MCF 10A (cell line): ENCODE measurements at regions not wholly inside any gene's neighbourhood (a gene's known extent, or its start where the extent isn't known, plus 50 kb on each side); places are given as distances from the start of the nearest gene placed in this dataset.

Source experiments
- BruUV-seq: library from RNA; stranded (reverse); fragments of 400-500 nt; replicated peaks from 2 replicates; lab custom pipeline; 2021; lab: Mats Ljungman, UMichigan
- CTCF ChIA-PET: fragments of 300-600 bp; sonication (Branson Sonifier 250); formaldehyde crosslinking; extraction: SDS; loops from one replicate; lab custom pipeline; 2021; ENCODE audit warnings: antibody characterized with exemption, inconsistent platforms; lab: Yijun Ruan, JAX
- POLR2A ChIA-PET: fragments of 300-600, 350-650 bp; sonication (Branson Sonifier 250); formaldehyde crosslinking; extraction: SDS; loops from one replicate; lab custom pipeline; 2020; ENCODE audit warnings: antibody characterized with exemption, inconsistent platforms; lab: Yijun Ruan, JAX
- DNase-seq: peaks from one replicate; pipeline ENCODE4 v3.0.0-alpha.2; 2018; ENCODE audit not compliant: unreplicated experiment
- H3K27ac Mint-ChIP-seq: one replicate; pipeline ENCODE4 v1.8.0; 2022; ENCODE audit warnings: mild to moderate bottlenecking, low read depth, mixed read lengths; ENCODE audit not compliant: unreplicated experiment
- H3K27me3 Mint-ChIP-seq: one replicate; pipeline ENCODE4 v1.8.0; 2022; ENCODE audit warnings: mixed read lengths; ENCODE audit not compliant: insufficient read depth, unreplicated experiment
- H3K36me3 Mint-ChIP-seq: one replicate; pipeline ENCODE4 v1.8.0; 2022; ENCODE audit warnings: mild to moderate bottlenecking, moderate library complexity, mixed read lengths; ENCODE audit not compliant: insufficient read depth, unreplicated experiment
- H3K4me1 Mint-ChIP-seq: one replicate; pipeline ENCODE4 v1.8.0; 2022; ENCODE audit warnings: mixed read lengths; ENCODE audit not compliant: insufficient read depth, unreplicated experiment
- H3K4me3 Mint-ChIP-seq: one replicate; pipeline ENCODE4 v1.8.0; 2022; ENCODE audit warnings: mild to moderate bottlenecking, moderate library complexity, mixed read lengths; ENCODE audit not compliant: unreplicated experiment
- H3K9me3 Mint-ChIP-seq: one replicate; pipeline ENCODE4 v1.8.0; 2022; ENCODE audit warnings: mixed read lengths; ENCODE audit not compliant: unreplicated experiment
- CTCF ChIP-seq: fragments of 200-600 bp; IDR thresholded peaks from one replicate; pipeline ENCODE4 v1.8.0; 2022; ENCODE audit warnings: antibody characterized with exemption, mild to moderate bottlenecking; ENCODE audit not compliant: unreplicated experiment
- intact Hi-C: fragments of 100-400 bp; cut with micrococcal nuclease; formaldehyde crosslinking; loops from 2 replicates; pipeline ENCODE4 v1.14.1; 2022

DNA sequence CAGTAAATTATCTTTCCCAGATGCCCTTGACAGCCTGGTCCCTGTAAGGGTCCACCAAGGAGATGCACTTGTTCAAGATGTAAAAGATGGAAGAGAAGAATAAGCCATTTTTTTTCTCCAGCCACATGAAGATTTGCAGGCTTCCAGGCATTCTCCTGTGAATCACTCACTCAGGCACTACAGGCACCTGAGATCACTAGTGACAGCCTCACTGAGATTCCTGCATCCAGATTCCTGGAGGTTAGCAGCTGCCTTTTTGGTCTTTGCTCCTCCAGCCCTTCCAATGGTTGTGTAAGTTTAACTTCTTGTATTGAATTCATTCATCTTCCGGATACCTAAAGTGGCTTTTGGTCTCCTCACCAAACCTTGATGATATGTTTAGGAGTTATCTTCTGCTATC, 630.2 kb upstream of the CADM1 start:
- BruUV-seq, result no TSS peak

DNA sequence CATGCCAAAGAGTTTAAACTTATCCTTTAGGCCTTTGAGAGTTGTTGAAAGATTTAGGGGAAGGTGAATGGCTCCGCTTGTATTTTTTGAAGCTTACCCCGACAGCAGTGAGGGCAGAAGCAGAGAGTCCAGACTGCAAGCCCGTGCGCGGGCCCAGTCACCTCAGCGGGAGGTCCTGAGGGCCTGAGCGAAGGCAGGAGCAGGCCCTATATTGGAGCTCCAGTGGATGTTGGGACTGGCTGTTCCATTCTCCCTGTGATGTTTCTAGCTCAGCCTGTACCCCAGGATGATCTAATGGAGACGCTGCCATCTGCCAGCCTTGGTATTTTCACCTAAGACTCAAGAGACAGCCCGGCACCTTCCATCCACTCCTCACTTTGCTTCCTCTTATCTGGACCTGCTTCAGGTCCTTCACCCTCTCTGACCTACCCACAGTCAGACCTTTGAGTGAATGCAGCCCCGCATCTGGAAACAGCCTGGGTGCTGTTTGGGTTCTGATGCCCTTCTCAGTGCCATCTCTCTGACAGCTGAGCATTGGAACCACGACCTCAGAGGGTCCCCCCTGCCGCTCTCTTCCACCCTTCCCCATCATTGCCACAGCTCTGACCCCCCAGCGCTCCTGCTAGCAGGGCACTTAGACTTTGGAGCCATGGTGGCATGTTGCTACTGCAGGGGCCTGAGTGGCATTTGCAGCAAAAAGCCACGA, 628.2 kb upstream of the CADM1 start:
- intact Hi-C loops, result no loop called here
- H3K27ac Mint-ChIP-seq, result no peak overlapping the region
- no peaks in the 10 kb centered on the region for H3K36me3 Mint-ChIP-seq
- DNase-seq, result no peak
- H3K9me3 Mint-ChIP-seq, result peaks cover 22% of the 10 kb centered on the region
- H3K4me3 Mint-ChIP-seq, result no peak overlapping the region
- H3K27me3 Mint-ChIP-seq, result no peaks in the 10 kb centered on the region
- ChIA-PET CTCF (no interaction called here), POLR2A (no interaction called here)
- TF ChIP-seq CTCF, result no peak
- no TSS peak for BruUV-seq
- H3K4me1 Mint-ChIP-seq, result no peaks in the 10 kb centered on the region

More for the DNA sequence above, 630.2 kb upstream of the CADM1 start:
- no peak overlapping the region for H3K4me3 Mint-ChIP-seq
- ChIA-PET POLR2A (no interaction called here), CTCF (no interaction called here)
- TF ChIP-seq CTCF, result no peak
- no peaks in the 10 kb centered on the region for H3K4me1 Mint-ChIP-seq
- intact Hi-C loops, result no loop called here
- no peak overlapping the region for H3K27ac Mint-ChIP-seq
- no peaks in the 10 kb centered on the region for H3K36me3 Mint-ChIP-seq
- H3K27me3 Mint-ChIP-seq, result no peaks in the 10 kb centered on the region
- H3K9me3 Mint-ChIP-seq, result peaks cover 19% of the 10 kb centered on the region
- no peak for DNase-seq

GRCh38 chr11:116130122-116130521, 625.9 kb upstream of the CADM1 start:
- BruUV-seq, result no TSS peak
- H3K9me3 Mint-ChIP-seq, result peaks cover 39% of the 10 kb centered on the region
- TF ChIP-seq CTCF, result no peak
- no peak overlapping the region for H3K4me3 Mint-ChIP-seq
- ChIA-PET CTCF (no interaction called here), POLR2A (no interaction called here)
- no peaks in the 10 kb centered on the region for H3K27me3 Mint-ChIP-seq
- H3K4me1 Mint-ChIP-seq, result no peaks in the 10 kb centered on the region
- no peak overlapping the region for H3K27ac Mint-ChIP-seq
- H3K36me3 Mint-ChIP-seq, result no peaks in the 10 kb centered on the region
- intact Hi-C loops, result no loop called here
- no peak for DNase-seq

GRCh38 chr11:116129456-116129855, 625.2 kb upstream of the CADM1 start:
- Mint-ChIP-seq H3K4me1 (no peaks in the 10 kb centered on the region), H3K4me3 (no peak overlapping the region), H3K36me3 (no peaks in the 10 kb centered on the region), H3K9me3 (peaks cover 43% of the 10 kb centered on the region), H3K27ac (no peak overlapping the region), H3K27me3 (no peaks in the 10 kb centered on the region)
- DNase-seq, result no peak
- BruUV-seq, result no TSS peak
- ChIA-PET CTCF (interaction anchor here (0.6 kb wide), 1 partner anchor 108 kb away, joined by 3 read pairs; no protein-coding TSS in a partner anchor), POLR2A (no interaction called here)
- no peak for TF ChIP-seq CTCF
- intact Hi-C loops, result no loop called here
